GM18502 (cell line): ENCODE measurements at regions not wholly inside any gene's neighbourhood (a gene's known extent, or its start where the extent isn't known, plus 50 kb on each side); places are given as distances from the start of the nearest gene placed in this dataset.
"Not testable (repeated sequence)": the region's sequence is repeated elsewhere in the genome, so short reads cannot be mapped to it uniquely, and the experiment has no call there.

Experiments
- ATAC-seq: cut with Tn5 transposase; IDR thresholded peaks from one replicate; pipeline ENCODE4 v1.9.1; 2021; ENCODE audit warnings: mild to moderate bottlenecking; ENCODE audit not compliant: unreplicated experiment, poor library complexity

GRCh38 chr15:20309966-20310365 lies 231.6 kb downstream of the GOLGA6L6 start:
- ATAC-seq: not testable (repeated sequence)

GRCh38 chr15:20309395-20309794 lies 232.2 kb downstream of the GOLGA6L6 start:
- not testable (repeated sequence) for ATAC-seq

GRCh38 chr15:20308027-20308690 lies 233.4 kb downstream of the GOLGA6L6 start:
- ATAC-seq: not testable (repeated sequence)

GRCh38 chr15:20307137-20307536 lies 234.5 kb downstream of the GOLGA6L6 start:
- ATAC-seq: not testable (repeated sequence)

GRCh38 chr15:20306497-20307106 lies 235.0 kb downstream of the GOLGA6L6 start:
- not testable (repeated sequence) for ATAC-seq

GRCh38 chr15:20305912-20306311 lies 235.7 kb downstream of the GOLGA6L6 start:
- not testable (repeated sequence) for ATAC-seq

- not testable (repeated sequence) for ATAC-seq
Observed at GRCh38 chr15:20305015-20305465, 236.6 kb downstream of the GOLGA6L6 start.

GRCh38 chr15:20304282-20305014 lies 237.2 kb downstream of the GOLGA6L6 start:
- ATAC-seq: not testable (repeated sequence)

- ATAC-seq: not testable (repeated sequence)
Observed at GRCh38 chr15:20303248-20304171, 238.1 kb downstream of the GOLGA6L6 start.

GRCh38 chr15:20302141-20303069 lies 239.2 kb downstream of the GOLGA6L6 start:
- not testable (repeated sequence) for ATAC-seq

- not testable (repeated sequence) for ATAC-seq
Observed at GRCh38 chr15:20301471-20302081, 240.0 kb downstream of the GOLGA6L6 start.

GRCh38 chr15:20301041-20301390 lies 240.6 kb downstream of the GOLGA6L6 start:
- not testable (repeated sequence) for ATAC-seq

GRCh38 chr15:20300351-20301040 lies 241.1 kb downstream of the GOLGA6L6 start:
- ATAC-seq: not testable (repeated sequence)

GRCh38 chr15:20297603-20298123 lies 243.9 kb downstream of the GOLGA6L6 start:
- not testable (repeated sequence) for ATAC-seq

GRCh38 chr15:20296261-20296660 lies 245.3 kb downstream of the GOLGA6L6 start:
- not testable (repeated sequence) for ATAC-seq

GRCh38 chr15:20295238-20295811 lies 246.3 kb downstream of the GOLGA6L6 start:
- ATAC-seq: no peak

GRCh38 chr15:20294651-20295237 lies 246.9 kb downstream of the GOLGA6L6 start:
- ATAC-seq: no peak
